Occipital lobe (tissue), 1 donor: ENCODE measurements at regions not wholly inside any gene's neighbourhood (a gene's known extent, or its start where the extent isn't known, plus 50 kb on each side); places are given as distances from the start of the nearest gene placed in this dataset.
"Not testable (repeated sequence)": the region's sequence is repeated elsewhere in the genome, so short reads cannot be mapped to it uniquely, and the experiment has no call there.

Experiments
- DNase-seq: peaks from one replicate; lab custom pipeline; 2025; lab: John Stamatoyannopoulos, UW

GRCh38 chr2:88802026-88802425, 110.6 kb downstream of the RPIA start:
- not testable (repeated sequence) for DNase-seq

GRCh38 chr2:88807237-88807962, 115.9 kb downstream of the RPIA start:
- no peak for DNase-seq

GRCh38 chr2:88808083-88808482, 116.6 kb downstream of the RPIA start:
- no peak for DNase-seq

- no peak for DNase-seq
Measured at GRCh38 chr2:88808652-88809051, 117.2 kb downstream of the RPIA start.

- no peak for DNase-seq
Measured at GRCh38 chr2:88809216-88809615, 117.7 kb downstream of the RPIA start.

- DNase-seq, result no peak
Measured at GRCh38 chr2:88810017-88810416, 118.5 kb downstream of the RPIA start.

- DNase-seq, result no peak
Measured at GRCh38 chr2:88810488-88810887, 119.0 kb downstream of the RPIA start.

- no peak for DNase-seq
Measured at GRCh38 chr2:88811233-88811632, 119.8 kb downstream of the RPIA start.

GRCh38 chr2:88811681-88812080, 120.2 kb downstream of the RPIA start:
- DNase-seq, result no peak

- no peak for DNase-seq
Measured at GRCh38 chr2:88813612-88814011, 122.1 kb downstream of the RPIA start.

GRCh38 chr2:88815282-88815681, 123.8 kb downstream of the RPIA start:
- DNase-seq, result no peak

- DNase-seq, result no peak
Measured at GRCh38 chr2:88815697-88816096, 124.2 kb downstream of the RPIA start.

GRCh38 chr2:88818381-88818780, 126.9 kb downstream of the RPIA start:
- no peak for DNase-seq

- no peak for DNase-seq
Measured at GRCh38 chr2:88824951-88825350, 133.5 kb downstream of the RPIA start.

- no peak for DNase-seq
Measured at GRCh38 chr2:88826399-88826798, 134.9 kb downstream of the RPIA start.

- no peak for DNase-seq
Measured at GRCh38 chr2:88827821-88828220, 136.3 kb downstream of the RPIA start.

- no peak for DNase-seq
Measured at GRCh38 chr2:88828397-88829137, 137.1 kb downstream of the RPIA start.

- DNase-seq, result no peak
Measured at GRCh38 chr2:88829607-88830463, 138.4 kb downstream of the RPIA start.

GRCh38 chr2:88831071-88831791, 139.8 kb downstream of the RPIA start:
- DNase-seq, result no peak

GRCh38 chr2:88831792-88832248, 140.3 kb downstream of the RPIA start:
- DNase-seq, result no peak

- no peak for DNase-seq
Measured at GRCh38 chr2:88832311-88832991, 141.0 kb downstream of the RPIA start.
